KMS-11 (cell line): ENCODE measurements at regions not wholly inside any gene's neighbourhood (a gene's known extent, or its start where the extent isn't known, plus 50 kb on each side); places are given as distances from the start of the nearest gene placed in this dataset.

ENCODE experiments used
- H2AFZ ChIP-seq: fragments of 200-600 bp; sonication (generic); 2 replicates; pipeline ENCODE4 v1.6.1; 2016; ENCODE audit warnings: antibody characterized with exemption, mixed run types, low read depth
- H3K27ac ChIP-seq: fragments of 200-600 bp; sonication (generic); 2 replicates; pipeline ENCODE4 v1.6.1; 2016; ENCODE audit warnings: mild to moderate bottlenecking, mixed run types
- H3K27me3 ChIP-seq: fragments of 200-600 bp; sonication (generic); 2 replicates; pipeline ENCODE4 v1.6.1; 2017; ENCODE audit warnings: mild to moderate bottlenecking, low read depth, mixed run types, moderate library complexity; ENCODE audit not compliant: insufficient read depth
- H3K36me3 ChIP-seq: fragments of 200-600 bp; sonication (generic); 2 replicates; pipeline ENCODE4 v1.6.1; 2017; ENCODE audit warnings: mild to moderate bottlenecking, mixed run types; ENCODE audit not compliant: insufficient read depth
- H3K4me1 ChIP-seq: fragments of 200-600 bp; sonication (generic); 2 replicates; pipeline ENCODE4 v1.6.1; 2016; ENCODE audit warnings: mild to moderate bottlenecking, low read depth, mixed run types; ENCODE audit not compliant: poor library complexity, severe bottlenecking
- H3K4me2 ChIP-seq: fragments of 200-600 bp; sonication (generic); 2 replicates; pipeline ENCODE4 v1.7.0; 2016; ENCODE audit warnings: mild to moderate bottlenecking, mixed run types
- H3K4me3 ChIP-seq: fragments of 200-600 bp; sonication (generic); IDR thresholded peaks from 2 replicates; pipeline ENCODE4 v1.6.1; 2017; ENCODE audit warnings: low read depth, low read length, mixed read lengths; ENCODE audit not compliant: insufficient read depth
- H3K79me2 ChIP-seq: fragments of 200-600 bp; sonication (generic); 2 replicates; pipeline ENCODE4 v1.6.1; 2016; ENCODE audit warnings: low read depth, mixed run types; ENCODE audit not compliant: insufficient read depth
- H3K9ac ChIP-seq: fragments of 200-600 bp; sonication (generic); 2 replicates; pipeline ENCODE4 v1.6.1; 2016; ENCODE audit warnings: mild to moderate bottlenecking, mixed run types
- H4K20me1 ChIP-seq: fragments of 200-600 bp; sonication (generic); 2 replicates; pipeline ENCODE4 v1.6.1; 2016; ENCODE audit warnings: mild to moderate bottlenecking, mixed run types; ENCODE audit not compliant: insufficient read depth
- CTCF ChIP-seq: fragments of 200-600 bp; sonication (generic); conservative IDR thresholded peaks from 2 replicates; pipeline ENCODE4 v1.6.1; 2017; ENCODE audit warnings: low read depth, mild to moderate bottlenecking, antibody characterized with exemption, low read length, moderate library complexity, mixed read lengths

- Histone ChIP-seq H3K4me2 (no peak overlapping the region), H3K36me3 (no peaks in the 10 kb centered on the region), H3K9ac (no peak overlapping the region), H4K20me1 (no peaks in the 10 kb centered on the region), H3K79me2 (no peaks in the 10 kb centered on the region), H3K4me1 (no peaks in the 10 kb centered on the region), H3K4me3 (no peak overlapping the region), H2AFZ (no peak overlapping the region), H3K27ac (no peak overlapping the region), H3K27me3 (peaks cover 87% of the 10 kb centered on the region)
- TF ChIP-seq CTCF: no peak
Measured at GRCh38 chr20:50410343-50410742, 99.8 kb upstream of the PTPN1 start.

- peaks cover 82% of the 10 kb centered on the region for H3K27me3 ChIP-seq
- no peak overlapping the region for H2AFZ ChIP-seq
- H3K4me2 ChIP-seq: no peak overlapping the region
- H3K9ac ChIP-seq: no peak overlapping the region
- no peaks in the 10 kb centered on the region for H4K20me1 ChIP-seq
- TF ChIP-seq CTCF: no peak
- H3K36me3 ChIP-seq: no peaks in the 10 kb centered on the region
- no peaks in the 10 kb centered on the region for H3K4me1 ChIP-seq
- H3K79me2 ChIP-seq: no peaks in the 10 kb centered on the region
- H3K4me3 ChIP-seq: no peak overlapping the region
- H3K27ac ChIP-seq: no peak overlapping the region
Measured at GRCh38 chr20:50412069-50412468, 98.1 kb upstream of the PTPN1 start.

- Histone ChIP-seq H4K20me1 (no peaks in the 10 kb centered on the region), H3K4me1 (no peaks in the 10 kb centered on the region), H3K4me3 (no peak overlapping the region), H3K4me2 (no peak overlapping the region), H3K79me2 (no peaks in the 10 kb centered on the region), H3K9ac (no peak overlapping the region), H2AFZ (no peak overlapping the region), H3K27ac (no peak overlapping the region), H3K36me3 (no peaks in the 10 kb centered on the region), H3K27me3 (peaks cover 81% of the 10 kb centered on the region)
- no peak for TF ChIP-seq CTCF
Measured at GRCh38 chr20:50412499-50412898, 97.7 kb upstream of the PTPN1 start.

- H2AFZ ChIP-seq: no peak overlapping the region
- H3K27ac ChIP-seq: no peak overlapping the region
- peaks cover 80% of the 10 kb centered on the region for H3K27me3 ChIP-seq
- no peaks in the 10 kb centered on the region for H4K20me1 ChIP-seq
- no peak overlapping the region for H3K9ac ChIP-seq
- H3K4me1 ChIP-seq: no peaks in the 10 kb centered on the region
- H3K4me3 ChIP-seq: no peak overlapping the region
- no peaks in the 10 kb centered on the region for H3K36me3 ChIP-seq
- no peak for TF ChIP-seq CTCF
- H3K4me2 ChIP-seq: no peak overlapping the region
- H3K79me2 ChIP-seq: no peaks in the 10 kb centered on the region
Measured at GRCh38 chr20:50413088-50413500, 97.1 kb upstream of the PTPN1 start.
